GM21737 (cell line): ENCODE measurements at regions not wholly inside any gene's neighbourhood (a gene's known extent, or its start where the extent isn't known, plus 50 kb on each side); places are given as distances from the start of the nearest gene placed in this dataset.
"Not testable (repeated sequence)": the region's sequence is repeated elsewhere in the genome, so short reads cannot be mapped to it uniquely, and the experiment has no call there.

Source experiments
- ATAC-seq: cut with Tn5 transposase; IDR thresholded peaks from one replicate; pipeline ENCODE4 v1.9.1; 2021; ENCODE audit warnings: mild to moderate bottlenecking, moderate library complexity; ENCODE audit not compliant: unreplicated experiment

DNA sequence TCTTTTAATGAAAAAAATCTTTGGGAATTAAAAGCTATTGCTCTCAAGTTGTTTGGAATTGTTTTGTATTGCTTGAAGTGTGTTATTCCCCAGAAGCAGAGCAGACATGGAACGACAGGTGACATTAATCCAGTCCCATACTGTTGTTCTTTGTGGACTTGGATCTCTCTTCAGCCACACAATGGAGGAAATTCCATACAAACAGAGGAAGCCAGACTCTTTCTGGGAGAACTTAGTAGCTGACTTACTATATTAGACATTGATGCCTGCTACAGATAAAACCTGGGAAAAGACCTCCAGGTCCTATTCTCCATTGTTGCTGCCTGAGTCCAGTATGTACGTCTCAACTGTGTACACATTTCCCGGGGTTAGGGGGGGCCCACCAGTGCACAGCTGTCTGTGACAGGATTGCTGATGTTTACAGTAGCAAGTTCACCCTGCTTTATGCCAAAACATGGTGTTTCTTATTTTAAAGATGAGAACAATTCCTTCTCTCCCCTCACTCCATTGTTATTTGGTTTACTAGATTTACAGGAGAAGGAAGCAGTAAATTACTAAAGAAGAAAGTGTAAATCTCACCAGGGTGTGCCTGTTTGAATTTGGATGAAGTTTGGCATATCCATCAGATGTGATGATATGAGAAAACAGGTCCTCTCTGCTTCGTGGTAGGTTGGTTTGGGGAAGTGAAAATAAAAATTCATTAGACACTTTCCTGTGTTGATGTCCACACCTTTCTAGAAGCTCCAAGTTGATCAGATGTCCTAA, 142.4 kb upstream of the RBBP8 start:
- ATAC-seq: no peak

DNA sequence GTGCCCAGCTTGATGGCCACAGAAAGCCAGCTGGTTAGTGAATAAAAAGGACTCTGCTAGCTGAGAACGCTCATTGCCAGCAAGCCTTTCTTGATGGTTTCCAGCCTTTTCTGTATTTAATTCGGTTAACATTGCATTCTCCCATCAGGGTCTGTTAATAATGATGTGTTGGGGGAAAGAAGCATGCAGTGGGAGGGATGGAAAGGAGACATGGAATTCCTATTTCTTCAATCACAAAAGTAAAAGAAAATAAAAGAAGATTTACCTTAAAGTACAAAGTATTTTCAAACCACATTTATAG, 141.9 kb upstream of the RBBP8 start:
- ATAC-seq: no peak

DNA sequence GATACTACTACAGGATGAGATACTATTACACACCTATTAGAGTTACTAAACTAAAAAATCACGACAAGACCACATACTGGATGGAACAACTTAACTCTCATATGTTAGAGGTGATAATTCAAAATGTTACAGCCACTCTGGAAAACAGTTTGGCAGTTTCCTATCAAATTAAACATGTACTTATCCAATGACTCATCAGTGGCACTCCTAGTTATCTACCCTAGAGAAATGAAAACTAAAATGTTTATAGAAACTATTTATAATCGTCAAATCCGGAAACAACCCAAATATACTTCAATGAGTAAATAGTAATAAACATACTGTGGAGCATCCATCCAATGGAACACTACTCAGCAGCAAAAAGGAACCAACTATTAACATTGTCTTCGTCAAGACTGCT, 137.0 kb upstream of the RBBP8 start:
- no peak for ATAC-seq

DNA sequence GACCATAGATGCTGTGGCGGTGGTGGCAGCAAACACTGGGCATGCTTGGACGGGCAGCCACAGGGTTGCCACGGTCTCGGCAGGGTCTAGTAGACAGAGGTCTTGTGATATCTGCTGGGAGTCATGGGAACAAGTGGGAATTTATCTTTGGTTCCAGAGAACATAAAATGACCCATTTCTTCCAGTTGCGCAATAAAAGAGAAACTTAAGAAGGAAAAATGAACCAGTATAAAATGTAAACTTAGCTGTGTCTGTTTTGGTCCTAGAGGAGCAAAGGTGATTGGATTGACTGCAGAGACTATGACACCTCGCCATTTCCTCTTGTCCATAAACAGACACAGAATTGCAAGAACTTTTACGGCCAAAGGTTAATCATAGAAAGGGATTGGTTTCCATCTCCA, 132.6 kb upstream of the RBBP8 start:
- no peak for ATAC-seq

DNA sequence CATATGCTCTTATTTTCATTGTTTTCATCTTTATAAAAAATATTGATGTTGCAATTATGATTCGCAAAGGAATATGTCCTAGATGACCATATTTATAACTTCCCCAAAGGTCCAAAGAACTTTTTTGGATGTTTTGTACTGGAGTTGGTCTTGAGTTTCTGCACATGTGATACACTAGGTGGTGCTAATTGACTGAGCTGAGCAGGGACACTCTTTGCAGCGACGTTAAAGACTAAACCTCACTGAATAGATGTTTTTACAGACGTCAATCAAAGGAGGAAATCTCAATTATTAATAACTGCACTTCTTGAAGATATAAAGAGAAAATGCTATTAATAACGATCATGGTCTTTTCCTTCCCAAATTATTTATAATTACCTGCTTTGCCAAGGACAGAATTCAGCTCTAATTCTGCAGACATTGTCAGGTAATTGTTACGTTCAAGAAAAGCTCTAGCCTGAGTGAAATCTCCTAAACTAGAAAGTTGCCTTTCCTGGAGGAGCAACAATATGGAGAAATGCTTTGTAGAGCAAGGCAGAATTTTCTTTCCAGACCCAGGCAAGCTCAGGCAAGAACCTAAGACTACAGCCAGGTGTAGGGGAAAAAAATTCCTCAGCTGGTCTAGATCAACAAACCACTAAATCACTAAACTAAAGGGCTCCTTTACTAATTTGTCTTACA, 119.3 kb upstream of the RBBP8 start:
- no peak for ATAC-seq

DNA sequence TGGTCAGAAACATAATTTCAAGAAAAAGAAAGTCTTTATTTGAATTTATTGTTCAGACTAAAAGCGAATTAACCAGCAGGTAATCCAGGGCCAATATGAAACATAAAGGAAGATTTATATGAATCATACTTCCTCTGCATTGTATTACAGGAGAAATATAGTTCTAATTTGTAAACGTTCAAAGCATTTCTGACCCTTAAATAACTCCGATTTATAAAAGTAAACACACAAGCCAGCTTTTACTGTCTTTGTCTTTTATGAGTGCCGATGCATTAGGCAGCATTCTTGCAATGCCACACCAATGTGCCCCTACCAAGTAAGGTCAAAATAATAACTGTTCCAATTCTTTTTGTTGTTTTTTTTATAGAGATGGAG, 118.8 kb upstream of the RBBP8 start:
- ATAC-seq: no peak

DNA sequence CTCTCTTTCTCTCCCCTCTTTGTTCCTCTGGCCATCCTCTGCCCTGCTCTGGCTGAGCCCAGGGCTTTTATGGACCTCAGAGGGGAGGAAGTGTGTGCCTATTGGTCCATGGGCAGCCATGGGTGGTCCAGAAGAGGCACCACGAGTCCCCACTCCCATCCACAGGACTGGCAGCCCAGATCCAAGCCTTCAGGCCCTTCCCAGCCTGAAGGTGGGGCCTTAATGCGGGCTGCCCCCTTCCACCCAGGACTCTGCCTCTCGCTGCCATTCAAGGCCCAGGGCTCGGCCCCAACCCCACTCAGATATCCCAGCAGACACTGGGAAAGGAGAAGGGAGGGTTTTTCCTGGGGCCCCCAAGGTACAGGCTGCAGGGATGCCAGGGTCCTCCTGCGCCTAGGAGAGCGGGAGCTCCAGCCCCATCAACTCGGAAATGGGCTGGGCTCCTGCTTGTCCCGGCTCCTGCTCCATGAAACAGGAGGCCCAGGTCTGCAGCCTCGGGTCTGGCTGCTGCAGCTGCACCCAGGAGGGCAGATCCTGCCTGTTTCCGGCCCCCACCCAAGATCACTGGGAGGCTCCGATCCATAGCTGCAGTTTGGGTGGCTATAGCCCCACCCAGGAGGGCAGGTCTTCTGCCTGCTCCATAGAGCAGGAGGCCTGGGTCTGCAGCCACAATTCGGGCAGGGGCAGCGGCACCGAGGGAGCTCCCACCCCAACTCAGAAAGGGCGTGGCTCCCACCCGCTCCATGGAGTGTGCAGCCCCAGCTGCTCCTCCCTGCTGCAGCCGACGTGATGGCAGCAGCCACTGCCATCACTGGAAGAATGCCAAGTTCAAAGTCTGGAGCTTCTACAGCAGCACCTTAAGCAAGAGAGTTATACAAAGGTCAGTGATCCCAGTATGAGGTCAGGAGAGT, 116.6 kb upstream of the RBBP8 start:
- ATAC-seq: no peak

DNA sequence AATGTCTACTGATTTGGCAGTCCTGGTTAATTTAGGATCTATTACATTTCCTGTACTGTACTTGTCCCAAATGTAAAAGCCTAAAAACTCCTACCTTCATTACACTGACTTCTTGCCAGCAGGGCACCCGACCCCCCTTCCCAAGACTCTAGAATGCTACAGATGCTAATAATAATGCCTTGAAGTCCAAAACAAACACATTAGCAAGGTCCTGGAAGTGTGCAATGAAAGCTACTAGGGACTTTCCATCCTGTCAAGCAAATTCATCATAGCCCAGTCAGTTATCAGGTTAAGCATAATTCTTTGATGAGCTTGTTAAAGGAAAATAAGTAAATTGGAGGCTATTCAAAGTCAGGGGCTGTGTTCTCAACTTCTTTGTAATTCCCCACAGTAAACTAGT, 115.3 kb upstream of the RBBP8 start:
- ATAC-seq: no peak

DNA sequence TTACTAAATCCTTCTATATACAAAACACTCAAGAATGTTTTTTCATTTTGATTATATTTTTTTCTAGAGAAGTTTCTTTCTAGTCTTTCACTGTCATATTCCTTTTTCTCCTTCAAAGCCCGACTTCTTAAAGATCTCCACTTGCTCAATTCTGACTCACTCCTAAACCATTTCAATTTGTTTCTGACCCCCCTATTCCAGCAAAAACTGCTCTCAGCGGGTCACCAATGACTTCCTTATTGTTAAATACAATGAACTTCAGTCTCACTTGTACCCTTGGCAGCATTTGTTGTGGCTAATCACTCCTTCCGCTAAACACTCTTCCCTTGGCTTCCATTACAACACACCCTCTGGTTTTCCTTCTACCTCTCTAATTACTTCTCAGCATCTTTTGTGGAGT, 111.1 kb upstream of the RBBP8 start:
- ATAC-seq: no peak

DNA sequence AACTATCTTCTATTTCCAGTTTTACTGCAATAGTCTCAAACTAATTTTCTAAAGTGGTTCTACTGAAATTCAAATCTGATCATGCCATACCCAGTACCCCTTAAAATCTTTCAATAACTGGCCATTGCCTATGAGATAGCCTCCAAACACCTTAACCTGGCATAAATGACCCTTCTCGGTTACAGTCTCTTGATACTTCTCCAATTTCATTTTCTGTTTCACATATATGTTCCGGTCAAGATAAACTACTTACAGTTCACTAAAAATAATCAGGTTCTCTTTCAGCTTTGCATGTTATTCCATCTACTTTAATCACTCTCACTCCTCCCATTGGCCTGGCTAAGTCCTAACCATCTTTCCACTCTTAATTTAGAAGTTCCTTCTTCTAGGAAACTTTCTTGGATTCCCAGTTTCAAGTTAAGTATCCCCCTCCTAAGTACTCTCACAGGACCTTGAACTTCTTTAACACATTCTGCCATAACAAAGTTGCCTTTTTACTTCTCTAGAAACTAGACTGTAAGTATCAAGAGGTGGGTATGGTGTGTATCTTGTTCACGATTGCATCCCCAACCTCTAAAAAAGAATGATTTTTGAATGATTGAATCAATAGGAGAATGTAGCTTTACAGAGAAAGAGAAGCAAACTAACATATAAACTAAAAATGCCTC, 110.2 kb upstream of the RBBP8 start:
- ATAC-seq: peak; percentile 65

DNA sequence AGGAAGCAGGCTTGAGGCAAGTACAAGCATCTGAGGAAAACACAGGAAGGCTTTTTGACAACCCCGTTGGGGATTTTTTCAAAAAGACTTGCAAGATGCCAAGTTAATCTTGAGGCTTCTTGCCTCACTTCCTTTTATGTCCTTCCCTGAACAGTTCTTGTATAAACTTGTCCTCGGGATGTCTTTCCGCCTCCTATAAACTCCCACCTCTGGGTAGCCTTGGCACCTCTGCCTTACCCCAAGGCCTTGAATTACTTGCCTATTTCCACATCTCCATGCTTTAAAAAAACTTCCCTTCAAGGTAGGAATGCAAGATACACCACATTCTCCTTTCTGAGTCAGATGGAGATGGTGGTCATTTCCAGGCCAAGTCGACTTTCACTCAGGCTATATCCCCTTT, 106.4 kb upstream of the RBBP8 start:
- no peak for ATAC-seq

DNA sequence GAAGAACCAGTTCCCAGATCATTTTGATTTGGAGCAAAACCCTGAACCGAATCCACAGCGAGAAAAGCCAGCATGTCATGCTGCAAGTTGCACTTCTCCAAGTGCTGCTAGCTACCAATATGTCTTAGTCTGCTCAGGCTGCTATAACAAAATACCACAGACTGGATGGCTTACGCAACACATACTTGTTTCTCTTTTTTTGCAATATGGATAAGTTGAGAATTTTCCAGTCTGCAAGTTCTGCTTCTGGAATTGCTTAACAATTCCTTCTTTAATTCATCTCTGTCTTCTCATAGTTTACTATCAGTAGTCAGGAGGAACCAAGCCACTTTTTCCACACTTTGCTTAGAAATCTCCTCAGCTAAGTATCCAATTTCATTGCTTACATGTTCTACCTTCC, 105.9 kb upstream of the RBBP8 start:
- ATAC-seq: no peak

DNA sequence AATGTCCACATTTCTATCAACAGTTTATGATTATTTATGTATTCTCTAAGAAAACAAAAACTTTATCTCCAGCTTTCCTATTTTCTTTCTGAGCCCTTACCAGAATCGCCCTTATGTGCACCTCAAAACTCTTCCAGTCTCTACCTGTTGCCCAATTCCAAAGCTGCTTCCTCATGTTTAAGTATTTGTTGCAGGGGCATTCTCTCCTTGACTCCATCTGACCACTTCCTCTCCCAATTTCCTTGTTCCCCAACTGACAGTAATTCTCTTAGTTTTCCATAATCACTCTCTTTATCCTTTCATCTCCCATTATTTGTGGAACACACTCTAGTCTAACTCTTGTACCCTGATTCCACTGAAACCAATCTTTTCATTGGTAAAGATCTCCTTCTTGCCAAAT, 105.4 kb upstream of the RBBP8 start:
- no peak for ATAC-seq

DNA sequence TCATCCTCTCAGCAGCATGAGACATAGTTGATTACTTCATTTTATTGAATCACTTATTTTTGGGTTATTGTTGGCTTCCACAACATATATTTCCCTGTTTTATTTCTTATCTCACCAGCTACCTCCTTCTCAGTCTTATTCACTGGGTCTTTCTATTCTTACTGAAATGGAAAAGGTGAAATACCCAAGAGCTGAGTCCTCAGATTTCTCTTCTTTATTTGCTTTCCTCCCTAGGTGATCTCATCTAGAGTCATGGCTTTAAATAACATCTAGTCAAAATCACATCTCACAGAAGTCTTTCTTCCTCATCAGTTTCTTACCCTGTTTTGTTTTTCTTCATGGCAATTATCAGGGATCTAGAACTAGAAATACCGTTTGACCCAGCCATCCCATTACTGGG, 105.0 kb upstream of the RBBP8 start:
- ATAC-seq: no peak

DNA sequence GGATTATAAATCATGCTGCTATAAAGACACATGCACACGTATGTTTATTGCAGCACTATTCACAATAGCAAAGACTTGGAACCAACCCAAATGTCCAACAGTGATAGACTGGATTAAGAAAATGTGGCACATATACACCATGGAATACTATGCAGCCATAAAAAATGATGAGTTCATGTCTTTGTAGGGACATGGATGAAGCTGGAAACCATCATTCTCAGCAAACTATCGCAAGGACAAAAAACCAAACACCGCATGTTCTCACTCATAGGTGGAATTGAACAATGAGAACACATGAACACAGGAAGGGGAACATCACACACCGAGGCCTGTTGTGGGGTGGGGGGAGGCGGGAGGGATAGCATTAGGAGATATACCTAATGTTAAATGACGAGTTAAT, 104.5 kb upstream of the RBBP8 start:
- ATAC-seq: not testable (repeated sequence)

DNA sequence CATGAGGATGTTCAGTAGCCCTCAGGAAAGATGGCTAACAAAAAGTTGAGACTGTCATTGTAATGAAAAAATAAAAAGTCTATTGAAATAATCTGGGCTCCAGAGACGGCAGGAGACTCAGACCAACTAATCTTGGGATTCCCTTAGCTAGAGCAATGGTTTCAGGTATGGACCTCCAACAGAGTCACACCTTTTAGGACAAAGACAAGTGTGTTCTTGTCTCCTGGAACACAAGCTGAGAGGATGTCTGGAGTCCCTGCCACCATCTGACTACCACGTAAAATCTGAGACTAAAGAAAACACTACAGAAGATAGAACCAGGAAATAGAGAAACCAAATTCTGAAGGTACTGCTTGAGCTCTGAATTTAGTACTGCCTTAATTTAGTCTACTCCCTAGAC, 103.3 kb upstream of the RBBP8 start:
- ATAC-seq: no peak

DNA sequence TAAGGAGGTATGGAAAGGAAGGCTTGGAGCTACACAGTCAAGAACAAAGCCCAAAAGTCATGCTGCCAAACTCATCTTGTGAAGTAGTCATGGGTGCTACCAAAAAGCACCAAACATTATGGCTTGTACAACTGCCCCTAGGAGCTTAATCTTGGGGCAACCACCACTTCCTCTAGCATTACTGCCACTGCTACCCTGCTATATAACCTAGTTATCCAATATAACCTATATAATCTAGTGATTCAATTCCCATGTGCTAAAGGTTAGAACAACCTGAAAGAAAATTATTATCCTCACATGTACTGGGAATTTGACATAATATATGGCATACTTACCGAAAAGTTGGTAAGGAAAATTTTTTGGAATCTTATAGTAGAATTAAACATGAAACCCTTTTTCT, 102.6 kb upstream of the RBBP8 start:
- ATAC-seq: no peak

DNA sequence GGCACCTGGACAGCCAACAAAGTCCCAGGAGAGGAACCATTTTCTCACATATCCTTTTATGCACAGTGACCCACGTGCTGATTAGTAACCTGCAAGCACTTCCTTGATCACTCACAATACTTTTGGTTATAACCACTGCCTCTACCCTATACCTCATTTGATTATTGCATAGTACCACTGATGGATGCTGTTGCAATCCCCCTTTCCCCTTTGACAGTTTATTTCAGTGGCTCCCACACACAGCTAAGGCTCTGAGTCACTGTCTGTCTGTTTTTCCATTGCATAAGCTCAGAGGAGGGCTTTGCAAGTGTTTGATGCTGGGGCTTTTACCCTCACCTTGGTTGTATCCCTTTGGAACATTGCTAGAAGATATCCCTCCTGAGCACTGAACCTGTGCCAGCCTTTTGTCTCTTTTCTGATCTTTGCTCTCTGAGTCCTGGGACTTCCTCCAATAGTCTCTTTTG, 101.7 kb upstream of the RBBP8 start:
- ATAC-seq: no peak

DNA sequence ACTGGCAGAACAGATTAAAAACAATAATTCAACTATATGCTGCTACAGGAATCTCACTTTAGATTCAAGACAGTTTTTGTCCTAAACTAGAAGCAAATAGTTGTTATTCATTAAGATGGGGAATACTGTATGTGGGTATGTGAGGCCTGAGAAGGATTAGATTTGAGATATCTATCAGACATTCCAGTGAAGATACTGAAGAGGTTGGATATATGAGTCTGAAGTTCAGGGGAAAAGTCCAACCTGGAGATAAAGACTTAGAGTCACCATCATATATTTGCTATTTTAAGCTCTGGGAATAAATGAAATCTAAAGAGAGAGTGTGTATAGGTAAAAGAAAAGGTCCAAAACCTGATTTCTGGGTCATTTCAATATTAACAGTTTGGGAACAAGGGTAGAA, 96.2 kb upstream of the RBBP8 start:
- no peak for ATAC-seq

DNA sequence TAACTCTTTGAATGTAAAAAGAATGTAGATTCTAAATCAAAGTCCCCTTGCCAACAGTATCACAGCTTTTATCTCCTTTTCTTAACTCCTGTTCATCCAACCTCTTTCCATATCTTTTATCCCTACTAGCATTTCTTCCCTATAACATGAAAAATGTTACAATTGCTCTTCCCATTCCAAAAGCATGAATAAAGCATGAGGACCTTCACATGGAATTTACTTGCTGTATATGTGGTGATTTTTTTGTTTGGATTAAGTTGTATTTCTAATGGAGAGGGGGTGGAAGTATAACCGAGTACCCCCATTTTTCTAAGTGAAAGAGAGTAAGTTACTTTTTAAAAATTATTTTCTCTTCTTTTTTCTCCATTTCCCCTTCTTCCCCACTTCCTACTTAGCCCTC, 94.9 kb upstream of the RBBP8 start:
- ATAC-seq: no peak

DNA sequence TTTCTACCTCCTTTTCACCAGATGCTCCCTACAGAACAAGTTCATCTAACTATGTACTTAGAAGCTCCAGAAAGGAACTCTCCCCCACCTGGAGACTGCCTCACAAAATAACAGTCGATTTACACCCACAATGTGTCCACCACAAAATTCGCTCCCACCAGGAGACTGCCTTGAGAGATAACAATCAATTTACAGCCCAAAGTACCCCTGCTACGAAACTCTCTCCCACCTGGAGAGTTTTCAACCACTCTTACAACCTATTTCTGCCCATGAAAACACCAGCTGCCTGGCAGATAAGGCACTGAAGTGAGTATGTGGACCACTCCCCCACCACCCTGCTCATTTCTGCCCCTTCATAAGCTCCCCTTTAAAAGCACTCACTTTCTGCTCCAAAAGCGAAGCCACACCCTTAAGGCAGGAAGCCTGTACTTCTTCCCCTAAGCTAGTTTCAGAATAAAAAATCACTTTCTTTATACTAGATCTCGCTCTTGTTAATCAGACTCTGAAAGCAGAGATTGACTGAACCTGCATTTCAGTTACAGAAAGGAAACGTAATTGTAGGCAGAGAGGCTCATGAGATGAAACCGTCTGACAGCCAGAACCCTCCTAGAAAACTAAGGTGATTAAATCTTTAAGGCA, 94.4 kb upstream of the RBBP8 start:
- ATAC-seq: peak; percentile 62
